Spleen (tissue), 11 donors: ENCODE measurements at regions not wholly inside any gene's neighbourhood (a gene's known extent, or its start where the extent isn't known, plus 50 kb on each side); places are given as distances from the start of the nearest gene placed in this dataset.
A peak's percentile ranks its signal among the peaks of the same experiment; 100 is the strongest.

ENCODE experiments used
- DNase-seq: peaks from one replicate; pipeline ENCODE4 v3.0.0-alpha.2; 2020
- H3K27ac ChIP-seq, 8 donors: fragments of 200-600 bp; sonication (generic) in 7 of 8; 1 replicate in 4 of 8; 2 replicates in 4 of 8; pipeline versions ENCODE4 v1.5.0 to v1.8.0; 2016 to 2021; ENCODE audit warnings: inconsistent platforms in 4 of 8, mild to moderate bottlenecking in 4 of 8, moderate library complexity in 1 of 8
- H3K27me3 ChIP-seq, 7 donors: fragments of 200-600 bp; sonication (generic) in 6 of 7; replicated peaks in 1 of 7; 1 replicate in 4 of 7; 2 replicates in 3 of 7; pipeline versions ENCODE4 v1.5.0 to v1.8.0; 2016 to 2021; ENCODE audit warnings: inconsistent platforms in 3 of 7, mild to moderate bottlenecking in 1 of 7
- H3K36me3 ChIP-seq, 6 donors: fragments of 200-600 bp; sonication (generic) in 5 of 6; 1 replicate in 4 of 6; 2 replicates in 2 of 6; pipeline versions ENCODE4 v1.5.0 to v1.8.0; 2016 to 2021; ENCODE audit warnings: inconsistent platforms in 2 of 6
- H3K4me1 ChIP-seq, 6 donors: fragments of 200-600 bp; sonication (generic) in 5 of 6; 1 replicate in 3 of 6; 2 replicates in 3 of 6; pipeline versions ENCODE4 v1.5.0 to v1.8.0; 2016 to 2021; ENCODE audit warnings: inconsistent platforms in 3 of 6
- H3K4me3 ChIP-seq, 8 donors: fragments of 200-600 bp; sonication (generic) in 7 of 8; 1 replicate in 4 of 8; 2 replicates in 4 of 8; pipeline versions ENCODE4 v1.5.0 to v1.8.0; 2016 to 2021; ENCODE audit warnings: inconsistent platforms in 4 of 8, mild to moderate bottlenecking in 4 of 8, moderate library complexity in 2 of 8
- H3K9me3 ChIP-seq, 8 donors: fragments of 200-600 bp; sonication (generic) in 7 of 8; 1 replicate in 4 of 8; 2 replicates in 4 of 8; pipeline versions ENCODE4 v1.5.0 to v1.8.0; 2016 to 2021; ENCODE audit warnings: inconsistent platforms in 4 of 8
- CTCF ChIP-seq, 11 experiments: fragments of 200-600 bp in 7 of 11; fragments of 450-650 bp in 4 of 11; sonication (generic) in 4 of 11; IDR thresholded peaks in 8 of 11; conservative IDR thresholded peaks in 3 of 11; 1 replicate in 7 of 11; 2 replicates in 4 of 11; pipeline versions ENCODE4 v1.4.0 to v1.8.0; 2016 to 2021; ENCODE audit warnings: antibody characterized with exemption in 11 of 11, inconsistent platforms in 4 of 11, mild to moderate bottlenecking in 1 of 11
- POLR2A ChIP-seq, 3 donors: fragments of 450-650 bp; IDR thresholded peaks; one replicate each; pipeline ENCODE4 v1.5.1; 2017; ENCODE audit warnings: antibody characterized with exemption in 3 of 3, mild to moderate bottlenecking in 1 of 3
- POLR2AphosphoS5 ChIP-seq, 3 donors: sonication (generic); formaldehyde crosslinking; IDR thresholded peaks; one replicate each; pipeline ENCODE4 v1.5.1; 2017; ENCODE audit warnings: antibody characterized with exemption in 3 of 3
- WGBS, 5 donors: extraction: QIAGEN DNeasy Blood & Tissue Kit in 3 of 5; methylation state at CpG; one replicate each; pipeline versions ENCODE4 v1.1.5 to v1.1.7; 2013 to 2018; 5-methylcytosine and 5-hydroxymethylcytosine counted together
- intact Hi-C: fragments of 100-400 bp; cut with DNase I; formaldehyde crosslinking; loops from one replicate; pipeline ENCODE4 v1.15.0; 2023; ENCODE audit warnings: low total_unique reads
- donor health status: healthy with polysubstance abuse.
- donor health status: DM: no; HTN: no; CAD: no; lungs with moderate emphysema.
- donor health status: DM: no; HTN: no; CAD: no.
- donor health status: Bipolar disorder and iron deficiency.
- donor health status: healthy.
- donor health status: DM: no; HTN: no; CAD: no.
- donor health status: DM: yes; HTN: yes; CAD: no.

- no peaks in the 10 kb centered on the region for H3K36me3 ChIP-seq
- H3K4me1 ChIP-seq, result peaks cover 0 to 20% (median 1%) of the 10 kb centered on the region in 6 donors
- 57 to 70% (median 64%) methylated on average over 3 of the region's 3 CpGs for WGBS, 5 donors
- no peak for DNase-seq
- no peak for TF ChIP-seq CTCF (IDR thresholded peaks at IDR 0.05 in 8 of 11, conservative IDR thresholded peaks at IDR 0.05 in 3 of 11)
- no peak for TF ChIP-seq POLR2AphosphoS5 (IDR thresholded peaks at IDR 0.05)
- TF ChIP-seq POLR2A (IDR thresholded peaks at IDR 0.05), result no peak
- no peak overlapping the region for H3K4me3 ChIP-seq
- intact Hi-C loops, result no loop called here
- no peak overlapping the region for H3K27ac ChIP-seq
- no peaks in the 10 kb centered on the region for H3K27me3 ChIP-seq
- H3K9me3 ChIP-seq, result no peaks in the 10 kb centered on the region
Measured at GRCh38 chr11:100576718-100577021, 110.4 kb upstream of the ARHGAP42 start.

- H3K4me3 ChIP-seq, result no peak overlapping the region
- no peak for DNase-seq
- peaks cover 0 to 21% (median 1%) of the 10 kb centered on the region in 6 donors for H3K4me1 ChIP-seq
- no peaks in the 10 kb centered on the region for H3K27me3 ChIP-seq
- TF ChIP-seq POLR2A (IDR thresholded peaks at IDR 0.05) (no peak), POLR2AphosphoS5 (IDR thresholded peaks at IDR 0.05) (no peak), CTCF (IDR thresholded peaks at IDR 0.05 in 8 of 11, conservative IDR thresholded peaks at IDR 0.05 in 3 of 11) (no peak)
- no peaks in the 10 kb centered on the region for H3K36me3 ChIP-seq
- no peaks in the 10 kb centered on the region for H3K9me3 ChIP-seq
- intact Hi-C loops, result no loop called here
- H3K27ac ChIP-seq, result no peak overlapping the region
- 79 to 89% (median 88%) methylated on average over 5 of the region's 5 CpGs for WGBS, 5 donors
Measured at GRCh38 chr11:100578831-100579311, 108.2 kb upstream of the ARHGAP42 start.

- no peak for DNase-seq
- Histone ChIP-seq H3K27ac (peak overlapping the region in 3 of 8 donors; percentile 8 to 51 (median 19)), H3K9me3 (no peaks in the 10 kb centered on the region), H3K36me3 (no peaks in the 10 kb centered on the region), H3K4me1 (peaks cover 0 to 15% (median 5%) of the 10 kb centered on the region in 6 donors), H3K4me3 (no peak overlapping the region), H3K27me3 (no peaks in the 10 kb centered on the region)
- WGBS, 5 donors, result 28 to 48% (median 39%) methylated on average over 4 of the region's 4 CpGs
- no peak for TF ChIP-seq POLR2A (IDR thresholded peaks at IDR 0.05)
- no peak for TF ChIP-seq POLR2AphosphoS5 (IDR thresholded peaks at IDR 0.05)
- no peak for TF ChIP-seq CTCF (IDR thresholded peaks at IDR 0.05 in 8 of 11, conservative IDR thresholded peaks at IDR 0.05 in 3 of 11)
- intact Hi-C loops, result loop anchor here (5.0 kb wide), 1 partner anchor 351 kb away; no protein-coding TSS in a partner anchor
Measured at GRCh38 chr11:100581318-100581717, 105.8 kb upstream of the ARHGAP42 start.

GRCh38 chr11:100584201-100584985, 102.7 kb upstream of the ARHGAP42 start:
- Histone ChIP-seq H3K9me3 (no peaks in the 10 kb centered on the region), H3K27ac (peak overlapping the region in 6 of 8 donors; percentile 21 to 83 (median 52)), H3K27me3 (no peaks in the 10 kb centered on the region), H3K4me1 (peaks cover 0 to 11% (median 7%) of the 10 kb centered on the region in 6 donors), H3K4me3 (no peak overlapping the region), H3K36me3 (no peaks in the 10 kb centered on the region)
- intact Hi-C loops, result loop anchor here (5.0 kb wide), 1 partner anchor 348 kb away; no protein-coding TSS in a partner anchor
- TF ChIP-seq POLR2A (IDR thresholded peaks at IDR 0.05) (no peak), CTCF (IDR thresholded peaks at IDR 0.05 in 8 of 11, conservative IDR thresholded peaks at IDR 0.05 in 3 of 11) (no peak), POLR2AphosphoS5 (IDR thresholded peaks at IDR 0.05) (no peak)
- WGBS, 5 donors, result 60 to 80% (median 62%) methylated on average over 3 of the region's 3 CpGs
- no peak for DNase-seq
